Stomach (tissue), 4 donors: ENCODE measurements at regions not wholly inside any gene's neighbourhood (a gene's known extent, or its start where the extent isn't known, plus 50 kb on each side); places are given as distances from the start of the nearest gene placed in this dataset.

Experiments used
- EP300 ChIP-seq: sonication (generic); formaldehyde crosslinking; IDR thresholded peaks from one replicate; pipeline ENCODE4 v1.6.1; 2017; ENCODE audit warnings: antibody characterized with exemption
- POLR2A ChIP-seq, 4 donors: fragments of 450-650 bp; IDR thresholded peaks; one replicate each; pipeline ENCODE4 v1.6.1; 2016; ENCODE audit warnings: antibody characterized with exemption in 4 of 4, control low read depth in 2 of 4, mild to moderate bottlenecking in 1 of 4, moderate library complexity in 1 of 4
- TF ChIP-seq, protein P1 (sequence below), 7 experiments: fragments of 450-650 bp in 4 of 7; fragments of 200-600 bp in 3 of 7; sonication (generic) in 3 of 7; IDR thresholded peaks; one replicate each; pipeline ENCODE4 v1.5.1; 2016 to 2019; ENCODE audit warnings: antibody characterized with exemption in 7 of 7, control low read depth in 2 of 7, mild to moderate bottlenecking in 1 of 7

DNA sequence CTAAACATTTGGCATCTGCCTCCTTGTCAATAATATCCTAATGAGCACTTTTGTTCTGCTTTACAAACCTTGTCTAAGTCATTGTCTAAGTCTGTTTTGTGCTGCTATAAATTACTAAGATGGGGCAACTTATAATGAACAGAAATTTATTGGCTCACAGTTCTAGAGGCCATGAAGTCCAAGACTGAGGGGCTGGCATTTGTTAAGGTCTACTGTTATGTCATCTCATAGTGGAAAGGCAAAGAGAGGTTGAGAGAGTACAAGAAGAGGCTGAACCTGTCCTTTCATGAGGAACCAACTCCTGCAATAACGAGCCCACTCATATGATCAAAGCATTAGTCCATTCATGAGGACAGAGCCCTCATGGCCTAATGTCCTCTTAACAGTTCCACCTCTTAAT is 72.7 kb upstream of the KLF12 start:
- TF ChIP-seq POLR2A (IDR thresholded peaks at IDR 0.05) (no peak), EP300 (no peak)
- TF ChIP-seq, protein P1, sequence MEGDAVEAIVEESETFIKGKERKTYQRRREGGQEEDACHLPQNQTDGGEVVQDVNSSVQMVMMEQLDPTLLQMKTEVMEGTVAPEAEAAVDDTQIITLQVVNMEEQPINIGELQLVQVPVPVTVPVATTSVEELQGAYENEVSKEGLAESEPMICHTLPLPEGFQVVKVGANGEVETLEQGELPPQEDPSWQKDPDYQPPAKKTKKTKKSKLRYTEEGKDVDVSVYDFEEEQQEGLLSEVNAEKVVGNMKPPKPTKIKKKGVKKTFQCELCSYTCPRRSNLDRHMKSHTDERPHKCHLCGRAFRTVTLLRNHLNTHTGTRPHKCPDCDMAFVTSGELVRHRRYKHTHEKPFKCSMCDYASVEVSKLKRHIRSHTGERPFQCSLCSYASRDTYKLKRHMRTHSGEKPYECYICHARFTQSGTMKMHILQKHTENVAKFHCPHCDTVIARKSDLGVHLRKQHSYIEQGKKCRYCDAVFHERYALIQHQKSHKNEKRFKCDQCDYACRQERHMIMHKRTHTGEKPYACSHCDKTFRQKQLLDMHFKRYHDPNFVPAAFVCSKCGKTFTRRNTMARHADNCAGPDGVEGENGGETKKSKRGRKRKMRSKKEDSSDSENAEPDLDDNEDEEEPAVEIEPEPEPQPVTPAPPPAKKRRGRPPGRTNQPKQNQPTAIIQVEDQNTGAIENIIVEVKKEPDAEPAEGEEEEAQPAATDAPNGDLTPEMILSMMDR (IDR thresholded peaks at IDR 0.05) = no peak
